HEK293 (cell line): ENCODE measurements at regions not wholly inside any gene's neighbourhood (a gene's known extent, or its start where the extent isn't known, plus 50 kb on each side); places are given as distances from the start of the nearest gene placed in this dataset.

Source experiments
- CTCF ChIP-seq: fragments of 450-650 bp; formaldehyde crosslinking; IDR thresholded peaks from 2 replicates; pipeline ENCODE4 v1.5.1; 2016; ENCODE audit warnings: missing biosample characterization, missing genetic modification characterization
- KLF16 ChIP-seq: fragments of 450-650 bp; formaldehyde crosslinking; IDR thresholded peaks from 2 replicates; pipeline ENCODE4 v1.5.1; 2017; ENCODE audit warnings: missing biosample characterization, missing genetic modification characterization
- ZFP69B ChIP-seq: fragments of 450-650 bp; formaldehyde crosslinking; IDR thresholded peaks from 2 replicates; pipeline ENCODE4 v1.5.1; 2016; ENCODE audit warnings: missing biosample characterization, missing genetic modification characterization
- ZNF544 ChIP-seq: fragments of 450-650 bp; formaldehyde crosslinking; IDR thresholded peaks from 2 replicates; pipeline ENCODE4 v1.5.0; 2017; ENCODE audit warnings: missing biosample characterization, missing genetic modification characterization
- ZNF830 ChIP-seq: fragments of 450-650 bp; IDR thresholded peaks from 2 replicates; pipeline ENCODE4 v1.5.0; 2018; ENCODE audit warnings: missing biosample characterization, missing genetic modification characterization, low read depth, mild to moderate bottlenecking, moderate library complexity

DNA sequence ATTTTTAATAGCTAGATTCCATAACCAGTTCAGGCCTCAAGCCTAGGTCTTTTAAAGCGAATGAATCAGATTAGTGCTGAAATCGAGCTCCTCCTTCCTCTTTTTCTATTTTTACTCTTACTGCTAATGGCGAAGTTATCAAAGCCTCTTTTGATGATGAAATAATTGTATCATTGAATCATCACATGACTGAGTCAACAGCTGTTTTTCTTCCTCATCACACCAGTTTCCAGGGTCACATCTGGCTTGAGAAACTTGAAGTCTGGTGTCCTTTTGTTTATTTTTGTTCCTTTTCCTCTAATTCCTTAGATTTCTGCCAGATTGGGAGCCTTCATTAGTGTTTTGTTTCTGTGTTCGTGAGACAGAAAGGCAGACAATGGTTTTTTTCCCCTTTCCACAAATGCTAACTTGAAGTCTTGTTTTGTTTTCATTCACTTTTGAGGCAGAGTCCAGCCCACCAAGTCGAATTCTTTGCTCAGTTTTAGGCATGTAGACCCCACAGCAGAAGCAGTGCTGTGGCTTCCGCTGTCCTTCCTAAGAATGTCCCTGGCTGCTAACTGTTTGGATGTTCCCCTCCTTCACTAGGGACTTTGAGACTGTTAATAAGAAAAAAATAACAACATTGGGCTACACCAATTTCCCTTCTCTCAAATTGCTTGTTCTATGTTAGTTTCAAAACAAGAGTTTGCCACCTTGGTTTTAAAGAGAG is 51.9 kb upstream of the FMOD start:
- TF ChIP-seq ZNF544 (tag by site-specific recombination) (no peak), ZFP69B (tag by site-specific recombination) (no peak), ZNF830 (tag by site-specific recombination) (no peak), CTCF (tag by site-specific recombination) (no peak), KLF16 (tag by site-specific recombination) (no peak)
